ENCODE measurements at regions not wholly inside any gene's neighbourhood (a gene's known extent, or its start where the extent isn't known, plus 50 kb on each side); places are given as distances from the start of the nearest gene placed in this dataset.

- Histone ChIP-seq H3K4me3 (replicated peaks; ENCODE audit: low read depth, low read length) (no peak overlapping the region), H3K36me3 (ENCODE audit: control insufficient read depth, insufficient read depth, low read length) (no peaks in the 10 kb centered on the region), H3K27me3 (replicated peaks; ENCODE audit: control insufficient read depth, insufficient read depth, low read length) (no peaks in the 10 kb centered on the region)
- no peak for TF ChIP-seq CTCF (IDR thresholded peaks at IDR 0.05; ENCODE audit: insufficient read depth, low read length, poor library complexity, severe bottlenecking)
- no peak for DNase-seq (ENCODE audit: extremely low read depth, insufficient read length)
Observed at GRCh38 chr9:74236857-74237256, 260.3 kb upstream of the RORB start.

GRCh38 chr9:74245866-74246497 lies 251.2 kb upstream of the RORB start:
- Histone ChIP-seq H3K4me3 (replicated peaks; ENCODE audit: low read depth, low read length) (no peak overlapping the region), H3K27me3 (replicated peaks; ENCODE audit: control insufficient read depth, insufficient read depth, low read length) (no peaks in the 10 kb centered on the region), H3K36me3 (ENCODE audit: control insufficient read depth, insufficient read depth, low read length) (no peaks in the 10 kb centered on the region)
- DNase-seq (ENCODE audit: extremely low read depth, insufficient read length), result no peak
- no peak for TF ChIP-seq CTCF (IDR thresholded peaks at IDR 0.05; ENCODE audit: insufficient read depth, low read length, poor library complexity, severe bottlenecking)

GRCh38 chr9:74255489-74255984 lies 241.6 kb upstream of the RORB start:
- Histone ChIP-seq H3K36me3 (ENCODE audit: control insufficient read depth, insufficient read depth, low read length) (no peaks in the 10 kb centered on the region), H3K27me3 (replicated peaks; ENCODE audit: control insufficient read depth, insufficient read depth, low read length) (no peaks in the 10 kb centered on the region), H3K4me3 (replicated peaks; ENCODE audit: low read depth, low read length) (no peak overlapping the region)
- no peak for DNase-seq (ENCODE audit: extremely low read depth, insufficient read length)
- no peak for TF ChIP-seq CTCF (IDR thresholded peaks at IDR 0.05; ENCODE audit: insufficient read depth, low read length, poor library complexity, severe bottlenecking)

- DNase-seq (ENCODE audit: extremely low read depth, insufficient read length), result peak; percentile 1
- TF ChIP-seq CTCF (IDR thresholded peaks at IDR 0.05; ENCODE audit: insufficient read depth, low read length, poor library complexity, severe bottlenecking), result no peak
- Histone ChIP-seq H3K36me3 (ENCODE audit: control insufficient read depth, insufficient read depth, low read length) (no peaks in the 10 kb centered on the region), H3K27me3 (replicated peaks; ENCODE audit: control insufficient read depth, insufficient read depth, low read length) (no peaks in the 10 kb centered on the region), H3K4me3 (replicated peaks; ENCODE audit: low read depth, low read length) (no peak overlapping the region)
Observed at GRCh38 chr9:74275872-74276508, 221.1 kb upstream of the RORB start.

- Histone ChIP-seq H3K27me3 (replicated peaks; ENCODE audit: control insufficient read depth, insufficient read depth, low read length) (no peaks in the 10 kb centered on the region), H3K4me3 (replicated peaks; ENCODE audit: low read depth, low read length) (no peak overlapping the region), H3K36me3 (ENCODE audit: control insufficient read depth, insufficient read depth, low read length) (no peaks in the 10 kb centered on the region)
- no peak for TF ChIP-seq CTCF (IDR thresholded peaks at IDR 0.05; ENCODE audit: insufficient read depth, low read length, poor library complexity, severe bottlenecking)
- peak; percentile 1 for DNase-seq (ENCODE audit: extremely low read depth, insufficient read length)
Observed at GRCh38 chr9:74277532-74277931, 219.6 kb upstream of the RORB start.

All from GM06990 (cell line).